GM23248 (cell line): ENCODE measurements at regions not wholly inside any gene's neighbourhood (a gene's known extent, or its start where the extent isn't known, plus 50 kb on each side); places are given as distances from the start of the nearest gene placed in this dataset.

ENCODE experiments used
- DNase-seq: peaks from one replicate; pipeline ENCODE4 v3.0.0-alpha.2; 2015
- H2AFZ ChIP-seq: fragments of 200-600 bp; sonication (generic); 2 replicates; pipeline ENCODE4 v1.6.1; 2016; ENCODE audit warnings: antibody characterized with exemption
- H3F3A ChIP-seq: fragments of 200-600 bp; sonication (generic); 2 replicates; pipeline ENCODE4 v1.6.1; 2016; ENCODE audit warnings: mild to moderate bottlenecking, antibody characterized with exemption, mixed run types; ENCODE audit not compliant: insufficient read depth
- H3K27ac ChIP-seq: fragments of 200-600 bp; sonication (generic); 2 replicates; pipeline ENCODE4 v1.5.1; 2016; ENCODE audit warnings: mild to moderate bottlenecking
- H3K27me3 ChIP-seq: fragments of 200-600 bp; sonication (generic); replicated peaks from 2 replicates; pipeline ENCODE4 v1.6.1; 2016; ENCODE audit warnings: mild to moderate bottlenecking; ENCODE audit not compliant: insufficient read depth
- H3K36me3 ChIP-seq: fragments of 200-600 bp; sonication (generic); 2 replicates; pipeline ENCODE4 v1.6.1; 2016; ENCODE audit warnings: low read depth, mild to moderate bottlenecking
- H3K4me1 ChIP-seq: fragments of 200-600 bp; sonication (generic); 2 replicates; pipeline ENCODE4 v1.6.1; 2016; ENCODE audit warnings: mild to moderate bottlenecking; ENCODE audit not compliant: insufficient read depth
- H3K4me2 ChIP-seq: fragments of 200-600 bp; sonication (generic); one replicate; pipeline ENCODE4 v1.6.1; 2016; ENCODE audit warnings: mild to moderate bottlenecking; ENCODE audit not compliant: unreplicated experiment
- H3K4me3 ChIP-seq: fragments of 200-600 bp; sonication (generic); 2 replicates; pipeline ENCODE4 v1.5.1; 2016; ENCODE audit warnings: mild to moderate bottlenecking
- H3K79me2 ChIP-seq: fragments of 200-600 bp; sonication (generic); 2 replicates; pipeline ENCODE4 v1.6.1; 2016; ENCODE audit warnings: mild to moderate bottlenecking; ENCODE audit not compliant: insufficient read depth
- H3K9ac ChIP-seq: fragments of 200-600 bp; sonication (generic); 2 replicates; pipeline ENCODE4 v1.6.1; 2016; ENCODE audit warnings: mild to moderate bottlenecking
- H3K9me2 ChIP-seq: fragments of 200-600 bp; sonication (generic); 2 replicates; pipeline ENCODE4 v1.6.1; 2016; ENCODE audit warnings: mixed run types, mild to moderate bottlenecking, moderate library complexity; ENCODE audit not compliant: insufficient read depth
- H3K9me3 ChIP-seq: fragments of 200-600 bp; sonication (generic); one replicate; pipeline ENCODE4 v1.6.1; 2017; ENCODE audit warnings: low read depth
- H4K20me1 ChIP-seq: fragments of 200-600 bp; sonication (generic); 2 replicates; pipeline ENCODE4 v1.6.0; 2016; ENCODE audit not compliant: insufficient read depth
- EZH2 ChIP-seq: fragments of 200-600 bp; sonication (generic); IDR thresholded peaks from 2 replicates; pipeline ENCODE4 v1.6.1; 2018; ENCODE audit warnings: antibody characterized with exemption, mild to moderate bottlenecking; ENCODE audit not compliant: insufficient read depth, poor library complexity, severe bottlenecking
- EZH2phosphoT487 ChIP-seq: fragments of 200-600 bp; sonication (generic); IDR thresholded peaks from 2 replicates; pipeline ENCODE4 v1.6.1; 2018; ENCODE audit warnings: antibody characterized with exemption, moderate library complexity, mild to moderate bottlenecking, low read depth; ENCODE audit not compliant: insufficient read depth
- WGBS, 2 experiments: methylation state at CpG; one replicate each; pipeline ENCODE4 v1.1.6; 2015 to 2017; ENCODE audit warnings: low lambda C conversion rate in 2 of 2, low coverage in 1 of 2; ENCODE audit errors: missing lambda C conversion rate in 2 of 2; 5-methylcytosine and 5-hydroxymethylcytosine counted together
- in situ Hi-C: fragments of 300-500 bp; cut with MboI; formaldehyde crosslinking; loops from 2 replicates; pipeline ENCODE4 v1.15.0; 2020

GRCh38 chr10:131573256-131573655 is 261.7 kb upstream of the TCERG1L start:
- Histone ChIP-seq H4K20me1 (no peaks in the 10 kb centered on the region), H3K36me3 (no peaks in the 10 kb centered on the region), H3K9me3 (no peaks in the 10 kb centered on the region), H3F3A (no peaks in the 10 kb centered on the region), H3K9ac (no peak overlapping the region), H3K27me3 (no peaks in the 10 kb centered on the region), H3K4me1 (no peaks in the 10 kb centered on the region), H3K4me2 (no peak overlapping the region), H3K4me3 (no peak overlapping the region), H3K27ac (no peak overlapping the region), H3K79me2 (no peaks in the 10 kb centered on the region), H3K9me2 (no peaks in the 10 kb centered on the region), H2AFZ (no peak overlapping the region)
- in situ Hi-C loops = no loop called here
- WGBS, 2 experiments = 50% methylated on average over 11 of the region's 11 CpGs
- DNase-seq = no peak
- TF ChIP-seq EZH2 (no peak), EZH2phosphoT487 (no peak)

- no peak overlapping the region for H3K27ac ChIP-seq
- 41 to 45% methylated on average over 2 of the region's 2 CpGs for WGBS, 2 experiments
- no peak overlapping the region for H3K9ac ChIP-seq
- H2AFZ ChIP-seq = no peak overlapping the region
- TF ChIP-seq EZH2 (no peak), EZH2phosphoT487 (no peak)
- H3K79me2 ChIP-seq = no peaks in the 10 kb centered on the region
- H3K4me1 ChIP-seq = no peaks in the 10 kb centered on the region
- H3F3A ChIP-seq = no peaks in the 10 kb centered on the region
- no peaks in the 10 kb centered on the region for H4K20me1 ChIP-seq
- no peak overlapping the region for H3K4me2 ChIP-seq
- no peaks in the 10 kb centered on the region for H3K9me3 ChIP-seq
- no peaks in the 10 kb centered on the region for H3K27me3 ChIP-seq
- DNase-seq = no peak
- H3K4me3 ChIP-seq = no peak overlapping the region
- no peaks in the 10 kb centered on the region for H3K9me2 ChIP-seq
- H3K36me3 ChIP-seq = no peaks in the 10 kb centered on the region
- in situ Hi-C loops = no loop called here
Measured at GRCh38 chr10:131573707-131574106, 262.2 kb upstream of the TCERG1L start.

GRCh38 chr10:131574363-131574706 is 262.8 kb upstream of the TCERG1L start:
- no peaks in the 10 kb centered on the region for H3K27me3 ChIP-seq
- no peak overlapping the region for H3K4me2 ChIP-seq
- H3K27ac ChIP-seq = no peak overlapping the region
- no peaks in the 10 kb centered on the region for H3K4me1 ChIP-seq
- in situ Hi-C loops = no loop called here
- H4K20me1 ChIP-seq = no peaks in the 10 kb centered on the region
- TF ChIP-seq EZH2 (no peak), EZH2phosphoT487 (no peak)
- no peaks in the 10 kb centered on the region for H3F3A ChIP-seq
- no peak for DNase-seq
- no peaks in the 10 kb centered on the region for H3K79me2 ChIP-seq
- WGBS, 2 experiments = 37 to 38% methylated on average over 5 to 7 of the region's 7 CpGs
- no peaks in the 10 kb centered on the region for H3K36me3 ChIP-seq
- H3K9me2 ChIP-seq = no peaks in the 10 kb centered on the region
- H3K9ac ChIP-seq = no peak overlapping the region
- no peak overlapping the region for H2AFZ ChIP-seq
- no peak overlapping the region for H3K4me3 ChIP-seq
- H3K9me3 ChIP-seq = no peaks in the 10 kb centered on the region

GRCh38 chr10:131574707-131575430 is 263.3 kb upstream of the TCERG1L start:
- TF ChIP-seq EZH2 (no peak), EZH2phosphoT487 (no peak)
- Histone ChIP-seq H3K4me2 (no peak overlapping the region), H3K36me3 (no peaks in the 10 kb centered on the region), H3F3A (no peaks in the 10 kb centered on the region), H3K27me3 (no peaks in the 10 kb centered on the region), H3K4me3 (no peak overlapping the region), H3K9me3 (no peaks in the 10 kb centered on the region), H3K9ac (no peak overlapping the region), H3K4me1 (no peaks in the 10 kb centered on the region), H4K20me1 (no peaks in the 10 kb centered on the region), H3K79me2 (no peaks in the 10 kb centered on the region), H3K27ac (no peak overlapping the region), H3K9me2 (no peaks in the 10 kb centered on the region), H2AFZ (no peak overlapping the region)
- 69 to 71% methylated on average over 28 to 30 of the region's 32 CpGs for WGBS, 2 experiments
- in situ Hi-C loops = no loop called here
- DNase-seq = no peak
